K562 (cell line): ENCODE measurements at regions not wholly inside any gene's neighbourhood (a gene's known extent, or its start where the extent isn't known, plus 50 kb on each side); places are given as distances from the start of the nearest gene placed in this dataset.

Source experiments
- BACH1 ChIP-seq: fragments of 200-800 bp; sonication (Bioruptor generic); IDR thresholded peaks from 2 replicates; pipeline ENCODE4 v1.6.1; 2016; ENCODE audit warnings: missing genetic modification characterization, missing compliant biosample characterization
- ELF1 ChIP-seq: fragments of 200-800 bp; sonication (Bioruptor generic); IDR thresholded peaks from 2 replicates; pipeline ENCODE4 v1.6.1; 2016; ENCODE audit warnings: missing genetic modification characterization, missing compliant biosample characterization
- FOXM1 ChIP-seq, 2 experiments: fragments of 450-650 bp in 1 of 2; sonication (generic) in 1 of 2; formaldehyde crosslinking in 1 of 2; IDR thresholded peaks; 2 replicates each; pipeline versions ENCODE4 v1.6.1 to v1.9.0; 2017 to 2022; ENCODE audit warnings: low read depth in 2 of 2, mild to moderate bottlenecking in 2 of 2, missing genetic modification reagents in 1 of 2, moderate library complexity in 1 of 2
- POLR2AphosphoS5 ChIP-seq: IDR thresholded peaks from 2 replicates; pipeline ENCODE4 v1.6.1; 2011; ENCODE audit warnings: mild to moderate bottlenecking, low read depth, low read length, moderate library complexity; ENCODE audit not compliant: control insufficient read depth, insufficient read depth
- TAF7 ChIP-seq: fragments of 450-650 bp; IDR thresholded peaks from 2 replicates; pipeline ENCODE4 v1.6.1; 2016; ENCODE audit warnings: missing genetic modification characterization, missing compliant biosample characterization
- TCF15 ChIP-seq: fragments of 250-450 bp; sonication (Bioruptor Pico); IDR thresholded peaks from 2 replicates; pipeline ENCODE4 v1.8.0; 2022; ENCODE audit warnings: moderate library complexity, mild to moderate bottlenecking, inconsistent platforms
- ZBTB8A ChIP-seq: fragments of 450-650 bp; IDR thresholded peaks from 2 replicates; pipeline ENCODE4 v1.6.1; 2018; ENCODE audit warnings: mild to moderate bottlenecking, moderate library complexity; ENCODE audit not compliant: partially characterized antibody
- ZFP36 ChIP-seq: fragments of 150-350 bp; IDR thresholded peaks from 2 replicates; pipeline ENCODE4 v1.6.1; 2018; ENCODE audit warnings: low read length, low read depth; ENCODE audit not compliant: partially characterized antibody
- TF ChIP-seq, protein P1 (sequence below): sonication (generic); formaldehyde crosslinking; IDR thresholded peaks from 2 replicates; pipeline ENCODE4 v1.8.0; 2022; ENCODE audit warnings: missing genetic modification reagents, mild to moderate bottlenecking, borderline replicate concordance
- TF ChIP-seq, protein P2 (sequence below): fragments of 250-450 bp; sonication (Bioruptor Pico); IDR thresholded peaks from 2 replicates; pipeline ENCODE4 v1.4.0; 2020; ENCODE audit warnings: mild to moderate bottlenecking, moderate library complexity
- TF ChIP-seq, protein P3 (sequence below): sonication (generic); formaldehyde crosslinking; IDR thresholded peaks from 2 replicates; pipeline ENCODE4 v1.8.0; 2022; ENCODE audit warnings: mild to moderate bottlenecking, missing genetic modification reagents, borderline replicate concordance

GRCh38 chr19:32070101-32070500 lies 275.3 kb upstream of the ZNF507 start:
- no peak for TF ChIP-seq ZBTB8A
- TF ChIP-seq TAF7 (tag) = no peak
- no peak for TF ChIP-seq ZFP36
- no peak for TF ChIP-seq ELF1 (tag)
- TF ChIP-seq, protein P1, sequence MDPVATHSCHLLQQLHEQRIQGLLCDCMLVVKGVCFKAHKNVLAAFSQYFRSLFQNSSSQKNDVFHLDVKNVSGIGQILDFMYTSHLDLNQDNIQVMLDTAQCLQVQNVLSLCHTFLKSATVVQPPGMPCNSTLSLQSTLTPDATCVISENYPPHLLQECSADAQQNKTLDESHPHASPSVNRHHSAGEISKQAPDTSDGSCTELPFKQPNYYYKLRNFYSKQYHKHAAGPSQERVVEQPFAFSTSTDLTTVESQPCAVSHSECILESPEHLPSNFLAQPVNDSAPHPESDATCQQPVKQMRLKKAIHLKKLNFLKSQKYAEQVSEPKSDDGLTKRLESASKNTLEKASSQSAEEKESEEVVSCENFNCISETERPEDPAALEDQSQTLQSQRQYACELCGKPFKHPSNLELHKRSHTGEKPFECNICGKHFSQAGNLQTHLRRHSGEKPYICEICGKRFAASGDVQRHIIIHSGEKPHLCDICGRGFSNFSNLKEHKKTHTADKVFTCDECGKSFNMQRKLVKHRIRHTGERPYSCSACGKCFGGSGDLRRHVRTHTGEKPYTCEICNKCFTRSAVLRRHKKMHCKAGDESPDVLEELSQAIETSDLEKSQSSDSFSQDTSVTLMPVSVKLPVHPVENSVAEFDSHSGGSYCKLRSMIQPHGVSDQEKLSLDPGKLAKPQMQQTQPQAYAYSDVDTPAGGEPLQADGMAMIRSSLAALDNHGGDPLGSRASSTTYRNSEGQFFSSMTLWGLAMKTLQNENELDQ (CRISPR knock-in tag) = no peak
- TF ChIP-seq POLR2AphosphoS5 = no peak
- no peak for TF ChIP-seq BACH1 (tag)
- no peak for TF ChIP-seq TCF15 (CRISPR knock-in tag)
- TF ChIP-seq, protein P2, sequence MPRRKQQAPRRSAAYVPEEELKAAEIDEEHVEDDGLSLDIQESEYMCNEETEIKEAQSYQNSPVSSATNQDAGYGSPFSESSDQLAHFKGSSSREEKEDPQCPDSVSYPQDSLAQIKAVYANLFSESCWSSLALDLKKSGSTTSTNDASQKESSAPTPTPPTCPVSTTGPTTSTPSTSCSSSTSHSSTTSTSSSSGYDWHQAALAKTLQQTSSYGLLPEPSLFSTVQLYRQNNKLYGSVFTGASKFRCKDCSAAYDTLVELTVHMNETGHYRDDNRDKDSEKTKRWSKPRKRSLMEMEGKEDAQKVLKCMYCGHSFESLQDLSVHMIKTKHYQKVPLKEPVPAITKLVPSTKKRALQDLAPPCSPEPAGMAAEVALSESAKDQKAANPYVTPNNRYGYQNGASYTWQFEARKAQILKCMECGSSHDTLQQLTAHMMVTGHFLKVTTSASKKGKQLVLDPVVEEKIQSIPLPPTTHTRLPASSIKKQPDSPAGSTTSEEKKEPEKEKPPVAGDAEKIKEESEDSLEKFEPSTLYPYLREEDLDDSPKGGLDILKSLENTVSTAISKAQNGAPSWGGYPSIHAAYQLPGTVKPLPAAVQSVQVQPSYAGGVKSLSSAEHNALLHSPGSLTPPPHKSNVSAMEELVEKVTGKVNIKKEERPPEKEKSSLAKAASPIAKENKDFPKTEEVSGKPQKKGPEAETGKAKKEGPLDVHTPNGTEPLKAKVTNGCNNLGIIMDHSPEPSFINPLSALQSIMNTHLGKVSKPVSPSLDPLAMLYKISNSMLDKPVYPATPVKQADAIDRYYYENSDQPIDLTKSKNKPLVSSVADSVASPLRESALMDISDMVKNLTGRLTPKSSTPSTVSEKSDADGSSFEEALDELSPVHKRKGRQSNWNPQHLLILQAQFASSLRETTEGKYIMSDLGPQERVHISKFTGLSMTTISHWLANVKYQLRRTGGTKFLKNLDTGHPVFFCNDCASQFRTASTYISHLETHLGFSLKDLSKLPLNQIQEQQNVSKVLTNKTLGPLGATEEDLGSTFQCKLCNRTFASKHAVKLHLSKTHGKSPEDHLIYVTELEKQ (CRISPR knock-in tag) = no peak
- TF ChIP-seq FOXM1 (IDR thresholded peaks at IDR 0.05; ENCODE audit: low read depth) = no peak
- TF ChIP-seq FOXM1 (CRISPR knock-in tag; IDR thresholded peaks at IDR 0.05; ENCODE audit: low read depth) = no peak
- TF ChIP-seq, protein P3, sequence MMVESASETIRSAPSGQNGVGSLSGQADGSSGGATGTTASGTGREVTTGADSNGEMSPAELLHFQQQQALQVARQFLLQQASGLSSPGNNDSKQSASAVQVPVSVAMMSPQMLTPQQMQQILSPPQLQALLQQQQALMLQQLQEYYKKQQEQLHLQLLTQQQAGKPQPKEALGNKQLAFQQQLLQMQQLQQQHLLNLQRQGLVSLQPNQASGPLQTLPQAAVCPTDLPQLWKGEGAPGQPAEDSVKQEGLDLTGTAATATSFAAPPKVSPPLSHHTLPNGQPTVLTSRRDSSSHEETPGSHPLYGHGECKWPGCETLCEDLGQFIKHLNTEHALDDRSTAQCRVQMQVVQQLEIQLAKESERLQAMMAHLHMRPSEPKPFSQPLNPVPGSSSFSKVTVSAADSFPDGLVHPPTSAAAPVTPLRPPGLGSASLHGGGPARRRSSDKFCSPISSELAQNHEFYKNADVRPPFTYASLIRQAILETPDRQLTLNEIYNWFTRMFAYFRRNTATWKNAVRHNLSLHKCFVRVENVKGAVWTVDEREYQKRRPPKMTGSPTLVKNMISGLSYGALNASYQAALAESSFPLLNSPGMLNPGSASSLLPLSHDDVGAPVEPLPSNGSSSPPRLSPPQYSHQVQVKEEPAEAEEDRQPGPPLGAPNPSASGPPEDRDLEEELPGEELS = no peak
